Mesothelial cell of epicardium (in vitro differentiated cells): ENCODE measurements at regions not wholly inside any gene's neighbourhood (a gene's known extent, or its start where the extent isn't known, plus 50 kb on each side); places are given as distances from the start of the nearest gene placed in this dataset.

Source experiments
- DNase-seq, 2 experiments: peaks; one replicate each; pipeline ENCODE4 v3.0.0; 2021; ENCODE audit warnings: low spot score in 2 of 2; ENCODE audit not compliant: unreplicated experiment in 2 of 2
- H3K27ac Mint-ChIP-seq: 2 replicates; pipeline ENCODE4 v1.8.0; 2021; ENCODE audit warnings: mixed read lengths
- H3K27me3 Mint-ChIP-seq: 2 replicates; pipeline ENCODE4 v1.8.0; 2021; ENCODE audit warnings: low read depth, mixed read lengths
- H3K36me3 Mint-ChIP-seq: 2 replicates; pipeline ENCODE4 v1.8.0; 2021; ENCODE audit warnings: mixed read lengths
- H3K4me1 Mint-ChIP-seq: 2 replicates; pipeline ENCODE4 v1.8.0; 2021; ENCODE audit warnings: mixed read lengths
- H3K4me3 Mint-ChIP-seq: 2 replicates; pipeline ENCODE4 v1.8.0; 2021; ENCODE audit warnings: mild to moderate bottlenecking, moderate library complexity, mixed read lengths
- H3K9me3 Mint-ChIP-seq: 2 replicates; pipeline ENCODE4 v1.8.0; 2021; ENCODE audit warnings: mixed read lengths
- TF ChIP-seq, protein P1 (sequence below): fragments of 200-600 bp; sonication (generic); IDR thresholded peaks from one replicate; pipeline ENCODE4 v1.5.0; 2021; ENCODE audit warnings: antibody characterized with exemption; ENCODE audit not compliant: unreplicated experiment

DNA sequence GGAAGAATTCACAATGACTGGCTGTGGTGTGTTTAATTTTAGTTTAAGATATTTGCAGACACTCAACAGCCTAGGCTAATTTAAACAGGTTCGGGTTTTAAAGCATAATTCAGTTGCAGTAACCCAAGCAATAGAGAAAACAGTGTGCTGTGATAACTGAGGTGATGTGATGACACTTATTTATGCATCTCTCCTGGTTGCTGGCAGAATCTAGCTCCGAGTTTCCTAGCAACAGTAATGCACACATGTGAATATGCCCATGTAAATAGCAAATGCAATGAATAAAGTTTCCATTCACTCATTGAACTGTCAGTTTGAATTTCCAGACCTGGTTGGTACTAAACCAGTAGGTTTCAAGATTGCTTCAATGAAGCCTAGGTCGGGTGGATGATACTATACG lies 426.5 kb downstream of the TMX3 start:
- no peak overlapping the region for H3K27ac Mint-ChIP-seq
- TF ChIP-seq, protein P1, sequence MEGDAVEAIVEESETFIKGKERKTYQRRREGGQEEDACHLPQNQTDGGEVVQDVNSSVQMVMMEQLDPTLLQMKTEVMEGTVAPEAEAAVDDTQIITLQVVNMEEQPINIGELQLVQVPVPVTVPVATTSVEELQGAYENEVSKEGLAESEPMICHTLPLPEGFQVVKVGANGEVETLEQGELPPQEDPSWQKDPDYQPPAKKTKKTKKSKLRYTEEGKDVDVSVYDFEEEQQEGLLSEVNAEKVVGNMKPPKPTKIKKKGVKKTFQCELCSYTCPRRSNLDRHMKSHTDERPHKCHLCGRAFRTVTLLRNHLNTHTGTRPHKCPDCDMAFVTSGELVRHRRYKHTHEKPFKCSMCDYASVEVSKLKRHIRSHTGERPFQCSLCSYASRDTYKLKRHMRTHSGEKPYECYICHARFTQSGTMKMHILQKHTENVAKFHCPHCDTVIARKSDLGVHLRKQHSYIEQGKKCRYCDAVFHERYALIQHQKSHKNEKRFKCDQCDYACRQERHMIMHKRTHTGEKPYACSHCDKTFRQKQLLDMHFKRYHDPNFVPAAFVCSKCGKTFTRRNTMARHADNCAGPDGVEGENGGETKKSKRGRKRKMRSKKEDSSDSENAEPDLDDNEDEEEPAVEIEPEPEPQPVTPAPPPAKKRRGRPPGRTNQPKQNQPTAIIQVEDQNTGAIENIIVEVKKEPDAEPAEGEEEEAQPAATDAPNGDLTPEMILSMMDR, result no peak
- H3K36me3 Mint-ChIP-seq, result no peaks in the 10 kb centered on the region
- no peak for DNase-seq
- peaks cover 9% of the 10 kb centered on the region for H3K9me3 Mint-ChIP-seq
- no peak overlapping the region for H3K4me3 Mint-ChIP-seq
- H3K27me3 Mint-ChIP-seq, result peaks cover 11% of the 10 kb centered on the region
- no peaks in the 10 kb centered on the region for H3K4me1 Mint-ChIP-seq

- DNase-seq, result no peak
- Mint-ChIP-seq H3K27me3 (peaks cover 11% of the 10 kb centered on the region), H3K9me3 (no peaks in the 10 kb centered on the region), H3K27ac (no peak overlapping the region), H3K4me3 (no peak overlapping the region), H3K36me3 (no peaks in the 10 kb centered on the region), H3K4me1 (no peaks in the 10 kb centered on the region)
- TF ChIP-seq, protein P1, result no peak
Observed at GRCh38 chr18:68284236-68284780, 430.6 kb downstream of the TMX3 start.

DNA sequence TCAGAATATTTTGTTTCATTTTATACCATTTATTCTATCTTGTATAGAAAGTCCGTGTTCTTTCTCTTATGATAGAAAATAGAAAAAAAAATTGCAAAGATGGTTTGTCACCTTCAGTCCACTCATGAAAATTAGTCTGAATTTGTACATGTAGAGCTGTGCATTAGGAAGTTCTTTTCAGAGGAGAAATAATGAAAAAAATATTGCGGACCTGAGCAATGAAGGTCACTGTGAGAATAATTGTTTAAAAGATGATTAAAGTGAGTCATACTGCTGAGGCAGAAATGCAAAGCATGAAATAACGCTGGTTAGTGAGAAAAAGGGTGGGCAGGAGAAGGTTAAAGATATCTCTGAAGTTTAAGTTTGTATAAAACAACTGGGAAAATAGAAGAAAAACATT lies 431.1 kb downstream of the TMX3 start:
- no peaks in the 10 kb centered on the region for H3K9me3 Mint-ChIP-seq
- TF ChIP-seq, protein P1, result no peak
- H3K4me1 Mint-ChIP-seq, result no peaks in the 10 kb centered on the region
- H3K27ac Mint-ChIP-seq, result no peak overlapping the region
- H3K4me3 Mint-ChIP-seq, result no peak overlapping the region
- no peaks in the 10 kb centered on the region for H3K36me3 Mint-ChIP-seq
- H3K27me3 Mint-ChIP-seq, result peaks cover 9% of the 10 kb centered on the region
- no peak for DNase-seq

- H3K4me3 Mint-ChIP-seq, result no peak overlapping the region
- no peak for DNase-seq
- H3K36me3 Mint-ChIP-seq, result no peaks in the 10 kb centered on the region
- H3K9me3 Mint-ChIP-seq, result no peaks in the 10 kb centered on the region
- no peak overlapping the region for H3K27ac Mint-ChIP-seq
- TF ChIP-seq, protein P1, result no peak
- peaks cover 7% of the 10 kb centered on the region for H3K27me3 Mint-ChIP-seq
- no peaks in the 10 kb centered on the region for H3K4me1 Mint-ChIP-seq
Observed at GRCh38 chr18:68282232-68282631, 432.7 kb downstream of the TMX3 start.

DNA sequence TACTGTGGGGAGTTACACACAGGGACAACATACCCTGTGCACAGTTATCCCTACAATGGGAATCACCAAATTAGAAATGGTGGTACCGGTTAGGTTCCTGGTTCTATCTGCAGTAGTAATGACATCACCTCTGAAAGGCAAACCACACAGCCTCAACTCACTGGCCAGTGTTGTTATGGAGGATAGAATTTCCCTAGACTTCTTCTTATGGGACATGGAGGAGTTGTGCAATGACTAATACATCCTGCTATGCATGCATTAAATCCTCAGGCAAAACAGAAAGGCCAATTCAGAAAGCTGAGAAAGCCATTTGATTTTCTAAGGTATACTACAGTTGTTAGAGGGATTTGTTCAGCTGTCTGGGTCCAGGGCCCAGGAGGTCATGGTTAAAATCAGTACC lies 439.3 kb downstream of the TMX3 start:
- DNase-seq, result no peak
- no peak overlapping the region for H3K27ac Mint-ChIP-seq
- no peaks in the 10 kb centered on the region for H3K4me1 Mint-ChIP-seq
- H3K4me3 Mint-ChIP-seq, result no peak overlapping the region
- H3K9me3 Mint-ChIP-seq, result no peaks in the 10 kb centered on the region
- TF ChIP-seq, protein P1, result no peak
- no peaks in the 10 kb centered on the region for H3K27me3 Mint-ChIP-seq
- no peaks in the 10 kb centered on the region for H3K36me3 Mint-ChIP-seq

DNA sequence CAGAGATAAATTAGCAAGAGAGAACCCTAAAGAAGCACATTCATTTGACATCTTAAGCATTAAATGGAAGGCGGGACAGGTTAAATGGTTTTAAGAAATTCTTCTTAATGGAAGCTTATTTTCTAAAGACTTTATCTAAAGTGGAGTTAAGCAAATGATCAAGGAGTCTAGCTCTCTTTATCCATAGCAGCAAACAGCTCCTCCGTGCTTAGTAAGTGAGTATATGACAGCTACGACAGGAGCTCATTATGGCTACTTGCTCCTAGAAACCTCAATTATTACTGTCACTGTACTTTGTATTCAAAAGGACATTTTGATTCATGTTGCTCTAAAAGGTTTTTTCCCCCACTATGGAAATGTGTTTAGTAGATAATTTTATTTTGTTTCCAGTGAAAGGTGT lies 444.9 kb downstream of the TMX3 start:
- DNase-seq, result no peak
- Mint-ChIP-seq H3K36me3 (no peaks in the 10 kb centered on the region), H3K27me3 (no peaks in the 10 kb centered on the region), H3K9me3 (no peaks in the 10 kb centered on the region), H3K4me1 (no peaks in the 10 kb centered on the region), H3K27ac (no peak overlapping the region), H3K4me3 (no peak overlapping the region)
- TF ChIP-seq, protein P1, result no peak
